ENCODE measurements at regions not wholly inside any gene's neighbourhood (a gene's known extent, or its start where the extent isn't known, plus 50 kb on each side); places are given as distances from the start of the nearest gene placed in this dataset.

GRCh38 chr3:118529554-118529953, 505.1 kb downstream of the IGSF11 start:
- TF ChIP-seq CTCF (IDR thresholded peaks at IDR 0.05) (no peak), POLR2A (IDR thresholded peaks at IDR 0.05) (no peak)
